IgD-negative memory B cell (primary cell): ENCODE measurements at regions not wholly inside any gene's neighbourhood (a gene's known extent, or its start where the extent isn't known, plus 50 kb on each side); places are given as distances from the start of the nearest gene placed in this dataset.
A peak's percentile ranks its signal among the peaks of the same experiment; 100 is the strongest.

ENCODE experiments used
- H3K27ac Mint-ChIP-seq, 3 donors: one replicate each; pipeline ENCODE4 v1.8.0; 2020 to 2022; ENCODE audit warnings: mild to moderate bottlenecking in 3 of 3, mixed read lengths in 3 of 3, moderate library complexity in 1 of 3
- H3K27me3 Mint-ChIP-seq: one replicate; pipeline ENCODE4 v1.8.0; 2021; ENCODE audit warnings: mixed read lengths
- H3K36me3 Mint-ChIP-seq: one replicate; pipeline ENCODE4 v1.8.0; 2020; ENCODE audit warnings: mild to moderate bottlenecking, mixed read lengths
- H3K4me1 Mint-ChIP-seq, 3 donors: one replicate each; pipeline ENCODE4 v1.8.0; 2020 to 2022; ENCODE audit warnings: mixed read lengths in 3 of 3, mild to moderate bottlenecking in 1 of 3
- H3K4me3 Mint-ChIP-seq, 4 donors: one replicate each; pipeline ENCODE4 v1.8.0; 2020 to 2022; ENCODE audit warnings: mild to moderate bottlenecking in 4 of 4, mixed read lengths in 4 of 4, moderate library complexity in 3 of 4
- H3K9me3 Mint-ChIP-seq, 3 donors: one replicate each; pipeline ENCODE4 v1.8.0; 2020 to 2021; ENCODE audit warnings: mixed read lengths in 3 of 3, mild to moderate bottlenecking in 1 of 3

DNA sequence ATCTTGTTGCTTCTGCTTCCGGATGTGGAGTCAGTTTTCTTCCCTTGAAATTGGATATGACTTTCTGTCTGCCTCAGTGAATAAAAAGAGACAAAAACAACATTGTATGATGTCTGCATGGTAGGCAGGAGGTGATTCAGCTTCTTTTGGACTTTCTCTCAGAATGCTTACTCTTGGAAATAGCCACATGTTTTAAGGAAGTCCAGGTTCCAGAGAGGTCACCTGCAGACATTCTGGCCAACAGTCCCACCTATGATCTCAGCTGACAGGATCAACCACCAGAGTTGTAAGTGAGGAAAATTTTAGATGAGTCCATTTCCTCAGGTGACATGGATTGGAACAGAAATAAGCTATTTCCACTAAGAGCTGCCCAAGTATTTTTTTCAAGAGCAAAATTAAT is 508.7 kb upstream of the FAM98A start:
- Mint-ChIP-seq H3K27ac (no peak overlapping the region), H3K9me3 (no peaks in the 10 kb centered on the region), H3K27me3 (no peaks in the 10 kb centered on the region), H3K4me1 (no peaks in the 10 kb centered on the region), H3K4me3 (no peak overlapping the region), H3K36me3 (no peaks in the 10 kb centered on the region)

DNA sequence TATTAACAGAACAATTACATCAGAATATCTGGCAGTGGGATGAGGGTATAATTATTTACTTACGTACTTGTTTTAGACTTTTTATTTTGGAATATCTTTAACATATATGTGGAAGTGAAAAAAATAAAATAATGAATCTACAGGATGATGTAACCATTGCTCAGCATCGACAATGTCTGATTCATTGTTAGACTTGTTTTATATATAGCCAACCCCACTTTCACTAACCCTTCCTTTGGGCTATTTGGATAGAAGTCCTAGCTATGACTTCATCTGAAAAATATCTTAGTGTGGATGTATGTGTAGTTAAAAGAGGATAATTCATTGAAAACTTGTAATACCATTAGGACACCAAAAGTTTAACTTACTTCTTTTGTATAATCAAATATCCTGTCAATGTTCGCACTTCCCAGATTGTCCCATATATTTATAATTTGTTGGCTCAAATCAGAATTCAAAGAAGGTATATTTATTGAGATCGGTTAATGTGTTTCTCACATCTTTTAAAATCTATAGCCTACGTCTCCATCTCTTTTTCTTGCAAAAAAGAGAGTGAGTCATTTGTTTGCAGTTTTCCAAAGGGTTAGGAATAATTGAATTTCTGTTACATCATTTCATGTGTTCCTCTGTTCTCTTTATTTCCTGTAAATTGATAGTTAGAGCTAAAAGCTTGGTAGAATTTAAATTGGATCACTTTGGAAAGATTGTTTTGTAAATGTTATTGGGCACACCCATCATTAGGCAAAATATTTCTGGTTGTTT is 506.1 kb upstream of the FAM98A start:
- no peaks in the 10 kb centered on the region for H3K27me3 Mint-ChIP-seq
- no peak overlapping the region for H3K4me3 Mint-ChIP-seq
- no peaks in the 10 kb centered on the region for H3K36me3 Mint-ChIP-seq
- H3K27ac Mint-ChIP-seq, result no peak overlapping the region
- H3K9me3 Mint-ChIP-seq, result no peaks in the 10 kb centered on the region
- no peaks in the 10 kb centered on the region for H3K4me1 Mint-ChIP-seq

DNA sequence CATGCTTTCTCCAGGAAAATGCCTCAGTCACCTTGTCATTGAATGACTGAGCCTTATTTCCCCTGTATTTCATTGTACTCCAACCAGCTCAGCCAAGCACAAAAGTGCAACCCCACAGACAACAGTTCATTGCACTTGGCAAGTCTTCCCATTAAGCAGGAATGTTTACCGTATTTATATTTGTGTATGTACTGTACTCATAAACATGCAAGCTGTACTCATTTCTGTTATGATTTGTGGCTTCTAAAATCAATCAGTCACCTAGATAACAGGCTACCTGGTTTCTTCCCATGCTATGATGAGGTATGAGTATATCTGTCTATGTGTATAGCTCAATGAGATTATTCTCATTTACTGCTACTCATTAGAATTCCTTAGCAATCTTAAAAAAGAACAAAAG is 505.5 kb upstream of the FAM98A start:
- Mint-ChIP-seq H3K4me3 (no peak overlapping the region), H3K36me3 (no peaks in the 10 kb centered on the region)

DNA sequence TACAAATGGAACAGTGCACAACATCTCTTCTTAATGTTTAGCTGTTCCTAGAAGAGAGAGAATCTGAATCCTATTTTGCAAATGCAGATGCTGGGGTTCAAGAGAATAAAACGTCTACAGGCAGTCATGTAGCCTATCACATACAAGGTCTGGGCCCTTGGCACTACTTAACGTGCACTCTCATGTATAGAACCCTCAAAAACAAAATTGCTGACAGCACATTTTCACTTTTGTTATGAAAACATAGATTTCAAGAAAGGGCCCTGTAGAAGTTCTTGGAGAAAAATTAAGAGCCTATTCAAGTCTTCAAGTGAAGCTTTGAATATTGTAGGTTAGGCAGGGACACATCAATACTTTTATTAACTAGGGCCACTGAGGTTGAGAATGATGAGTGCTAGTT is 504.3 kb upstream of the FAM98A start:
- H3K4me1 Mint-ChIP-seq, result no peaks in the 10 kb centered on the region

More for the DNA sequence above, 505.5 kb upstream of the FAM98A start:
- no peak overlapping the region for H3K27ac Mint-ChIP-seq
- H3K27me3 Mint-ChIP-seq, result no peaks in the 10 kb centered on the region
- H3K9me3 Mint-ChIP-seq, result no peaks in the 10 kb centered on the region
- H3K4me1 Mint-ChIP-seq, result no peaks in the 10 kb centered on the region

DNA sequence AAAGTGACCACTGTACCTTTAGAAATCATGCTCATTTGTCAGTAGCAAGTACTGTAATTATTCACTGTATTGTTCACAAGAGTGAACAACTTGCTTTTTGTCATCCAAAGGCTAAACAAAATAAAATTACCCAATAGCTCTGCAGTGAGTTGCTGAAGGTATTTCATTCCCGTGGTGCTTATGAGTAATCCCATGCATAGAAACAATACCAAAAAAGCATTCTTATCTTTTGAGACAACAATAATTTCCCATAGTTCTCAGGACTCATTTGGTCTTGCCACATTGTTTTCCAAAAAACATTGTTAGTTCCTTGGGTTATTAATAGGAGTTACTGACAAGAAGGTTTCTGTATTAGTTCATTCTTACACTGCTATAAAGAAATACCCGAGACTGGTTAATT is 503.2 kb upstream of the FAM98A start:
- Mint-ChIP-seq H3K27me3 (no peaks in the 10 kb centered on the region), H3K4me1 (no peaks in the 10 kb centered on the region), H3K4me3 (no peak overlapping the region), H3K27ac (no peak overlapping the region), H3K9me3 (no peaks in the 10 kb centered on the region), H3K36me3 (no peaks in the 10 kb centered on the region)

More for the DNA sequence above, 504.3 kb upstream of the FAM98A start:
- Mint-ChIP-seq H3K27me3 (no peaks in the 10 kb centered on the region), H3K9me3 (no peaks in the 10 kb centered on the region), H3K36me3 (no peaks in the 10 kb centered on the region), H3K4me3 (no peak overlapping the region), H3K27ac (no peak overlapping the region)

DNA sequence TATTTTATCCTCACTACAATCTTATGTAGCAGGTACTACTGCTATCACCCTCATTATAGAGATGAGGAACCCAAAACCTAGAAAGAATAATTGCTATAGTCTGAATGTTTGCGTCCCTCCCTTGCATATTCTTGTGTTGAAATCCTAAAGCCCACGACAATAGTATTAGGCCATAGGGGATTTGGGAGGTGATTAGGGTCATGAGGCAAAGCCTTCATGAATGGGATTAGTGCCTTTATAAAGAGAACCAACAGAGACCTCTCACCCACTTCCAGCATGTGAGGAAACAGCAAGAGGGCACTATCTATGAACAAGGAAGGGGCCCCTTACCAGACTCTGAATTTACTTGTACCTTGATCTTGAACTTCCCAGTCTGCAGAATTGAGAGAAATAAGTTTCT is 500.3 kb upstream of the FAM98A start:
- H3K27ac Mint-ChIP-seq, result no peak overlapping the region
- peaks cover 0 to under 1% (median 0%) of the 10 kb centered on the region in 3 donors for H3K4me1 Mint-ChIP-seq
- H3K36me3 Mint-ChIP-seq, result no peaks in the 10 kb centered on the region
- H3K4me3 Mint-ChIP-seq, result no peak overlapping the region
- H3K9me3 Mint-ChIP-seq, result no peaks in the 10 kb centered on the region
- H3K27me3 Mint-ChIP-seq, result no peaks in the 10 kb centered on the region

DNA sequence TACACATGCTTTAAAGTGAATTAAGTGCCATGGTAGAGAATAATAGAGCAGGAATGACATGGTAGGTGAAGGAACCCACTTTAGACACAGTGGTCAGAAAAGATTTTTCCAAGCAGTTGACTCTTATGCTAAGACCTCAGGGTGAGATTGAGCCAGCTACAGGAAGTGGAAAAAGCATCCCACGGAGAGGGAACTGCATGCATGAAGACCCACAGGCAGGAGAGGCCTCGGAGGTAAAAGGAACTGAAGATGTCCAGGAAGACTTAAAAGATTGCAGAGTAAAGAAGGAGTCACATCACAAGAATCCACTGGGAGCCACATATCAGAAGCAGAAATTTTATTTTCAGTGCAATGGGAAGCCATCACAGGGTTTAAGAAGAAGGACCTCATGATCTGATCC is 499.2 kb upstream of the FAM98A start:
- H3K36me3 Mint-ChIP-seq, result no peaks in the 10 kb centered on the region

DNA sequence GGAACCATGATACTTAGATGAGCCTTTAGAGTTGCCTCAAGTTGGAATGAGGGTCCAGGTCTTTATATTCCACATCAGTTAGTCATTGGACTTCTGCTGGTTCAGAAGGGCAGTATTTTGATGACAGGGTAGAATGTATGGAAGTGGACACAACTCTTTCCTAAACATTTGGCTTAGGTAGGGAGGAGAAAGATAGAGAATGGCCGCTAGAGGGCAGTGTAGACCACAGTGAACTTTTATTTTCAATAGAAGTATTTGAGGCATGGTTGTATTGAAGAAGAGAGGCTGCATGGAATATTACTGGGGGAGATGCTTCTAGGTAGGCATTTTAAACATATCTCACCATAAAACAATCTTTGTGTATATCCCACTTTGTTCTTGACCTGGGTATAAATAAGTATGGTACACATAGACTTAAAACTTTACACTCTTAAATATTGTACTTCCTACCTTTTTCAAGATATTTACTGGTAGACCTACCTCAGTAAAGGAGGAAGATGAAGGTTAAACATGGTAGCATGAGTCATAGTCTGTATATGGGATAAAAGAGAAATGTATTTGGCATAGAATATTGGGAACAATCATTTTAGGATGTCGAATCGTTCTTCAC is 497.6 kb upstream of the FAM98A start:
- Mint-ChIP-seq H3K4me3 (no peak overlapping the region), H3K36me3 (no peaks in the 10 kb centered on the region)

More for the DNA sequence above, 499.2 kb upstream of the FAM98A start:
- Mint-ChIP-seq H3K27ac (no peak overlapping the region), H3K9me3 (no peaks in the 10 kb centered on the region), H3K4me3 (no peak overlapping the region), H3K4me1 (peaks cover 0 to 6% (median 0%) of the 10 kb centered on the region in 3 donors), H3K27me3 (no peaks in the 10 kb centered on the region)

DNA sequence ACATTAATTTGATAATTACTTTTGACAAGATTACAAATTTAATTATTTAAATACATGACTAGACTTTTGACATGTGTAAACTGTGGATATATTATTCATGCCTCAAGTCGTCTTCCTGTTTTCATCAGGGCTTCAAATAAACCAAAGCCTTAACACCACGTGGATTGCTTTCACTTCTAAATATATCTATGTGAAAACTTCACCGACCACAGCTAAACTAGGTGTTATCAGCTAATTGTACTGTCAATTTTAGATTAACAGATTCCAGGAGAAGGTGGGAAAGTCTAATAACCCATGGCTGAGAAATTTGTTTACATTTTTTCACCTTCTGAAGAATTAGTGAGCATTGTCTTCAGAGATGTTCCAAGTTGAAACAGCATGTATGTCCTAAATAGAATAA is 494.7 kb upstream of the FAM98A start:
- no peak overlapping the region for H3K27ac Mint-ChIP-seq
- peaks cover 0 to 6% (median 0%) of the 10 kb centered on the region in 3 donors for H3K4me1 Mint-ChIP-seq
- H3K9me3 Mint-ChIP-seq, result no peaks in the 10 kb centered on the region
- no peaks in the 10 kb centered on the region for H3K27me3 Mint-ChIP-seq
- H3K4me3 Mint-ChIP-seq, result no peak overlapping the region
- H3K36me3 Mint-ChIP-seq, result no peaks in the 10 kb centered on the region

More for the DNA sequence above, 497.6 kb upstream of the FAM98A start:
- Mint-ChIP-seq H3K4me1 (peaks cover 0 to 6% (median 0%) of the 10 kb centered on the region in 3 donors), H3K27ac (peak overlapping the region in 1 of 3 donors; percentile 50), H3K9me3 (no peaks in the 10 kb centered on the region), H3K27me3 (no peaks in the 10 kb centered on the region)

DNA sequence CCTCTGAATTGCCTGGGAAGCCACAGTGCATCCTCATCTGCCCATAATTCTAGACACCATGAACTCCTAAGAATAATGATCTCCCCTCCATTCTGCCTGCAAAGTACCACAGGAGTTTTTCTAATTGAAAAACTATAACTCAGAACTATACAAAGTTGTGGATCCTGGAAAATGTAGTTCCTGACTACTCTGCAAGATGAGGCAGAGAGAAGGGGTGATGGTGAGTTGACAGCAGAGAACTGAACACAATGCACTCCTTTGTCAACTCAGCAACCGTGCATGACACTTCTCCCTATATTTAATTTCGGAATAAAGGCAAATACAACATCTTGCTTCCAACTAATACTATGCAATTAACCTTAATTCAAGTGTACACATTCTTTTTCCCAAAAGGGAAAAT is 471.1 kb upstream of the FAM98A start:
- no peak overlapping the region for H3K27ac Mint-ChIP-seq
- H3K9me3 Mint-ChIP-seq, result peaks cover 0 to 7% (median 0%) of the 10 kb centered on the region in 3 donors
- H3K4me1 Mint-ChIP-seq, result no peaks in the 10 kb centered on the region
- no peaks in the 10 kb centered on the region for H3K27me3 Mint-ChIP-seq
- H3K4me3 Mint-ChIP-seq, result no peak overlapping the region
- H3K36me3 Mint-ChIP-seq, result no peaks in the 10 kb centered on the region

DNA sequence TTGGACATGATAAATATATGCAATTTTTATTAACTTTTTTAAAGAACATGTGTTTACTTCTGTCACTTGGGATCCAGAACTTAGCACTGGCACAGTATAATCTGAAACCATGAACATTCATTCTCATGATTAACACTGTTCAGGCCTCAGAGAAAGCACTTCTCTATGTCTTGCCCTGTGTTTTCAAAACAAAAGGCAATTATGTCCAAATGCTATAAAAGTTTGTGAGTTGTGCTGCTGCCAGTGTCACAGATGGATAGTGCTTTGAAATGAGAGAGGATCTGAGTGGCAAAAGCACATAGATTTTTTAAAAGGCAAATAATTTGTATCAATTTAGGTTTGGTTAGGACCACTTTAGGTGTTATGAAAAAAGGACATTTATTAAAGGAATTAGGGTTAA is 470.5 kb upstream of the FAM98A start:
- H3K36me3 Mint-ChIP-seq, result no peaks in the 10 kb centered on the region
- H3K4me1 Mint-ChIP-seq, result no peaks in the 10 kb centered on the region
- peaks cover 0 to 7% (median 0%) of the 10 kb centered on the region in 3 donors for H3K9me3 Mint-ChIP-seq
- H3K27ac Mint-ChIP-seq, result no peak overlapping the region
- H3K27me3 Mint-ChIP-seq, result no peaks in the 10 kb centered on the region
- no peak overlapping the region for H3K4me3 Mint-ChIP-seq

DNA sequence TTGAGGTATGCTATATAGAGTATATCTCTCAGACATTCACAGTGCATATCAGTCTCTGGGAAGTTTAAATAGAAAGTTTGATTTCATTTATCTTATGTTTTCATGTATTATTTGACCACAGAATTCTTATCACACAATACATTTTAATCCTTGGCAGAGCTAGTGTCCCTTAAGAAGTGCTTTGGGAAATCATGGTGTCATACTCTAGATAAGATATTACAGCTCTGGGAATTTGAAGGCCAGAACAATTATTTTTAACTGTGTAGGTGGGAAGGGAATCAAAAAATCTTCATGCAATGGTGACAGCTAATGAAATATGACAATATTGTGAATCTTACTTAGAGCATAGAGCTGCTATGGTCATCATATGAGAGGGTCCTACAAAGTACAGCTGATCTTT is 451.3 kb upstream of the FAM98A start:
- H3K27ac Mint-ChIP-seq, result no peak overlapping the region
- H3K27me3 Mint-ChIP-seq, result no peaks in the 10 kb centered on the region
- no peak overlapping the region for H3K4me3 Mint-ChIP-seq
- H3K4me1 Mint-ChIP-seq, result no peaks in the 10 kb centered on the region
- peaks cover 0 to 6% (median 5%) of the 10 kb centered on the region in 3 donors for H3K9me3 Mint-ChIP-seq
- no peaks in the 10 kb centered on the region for H3K36me3 Mint-ChIP-seq

DNA sequence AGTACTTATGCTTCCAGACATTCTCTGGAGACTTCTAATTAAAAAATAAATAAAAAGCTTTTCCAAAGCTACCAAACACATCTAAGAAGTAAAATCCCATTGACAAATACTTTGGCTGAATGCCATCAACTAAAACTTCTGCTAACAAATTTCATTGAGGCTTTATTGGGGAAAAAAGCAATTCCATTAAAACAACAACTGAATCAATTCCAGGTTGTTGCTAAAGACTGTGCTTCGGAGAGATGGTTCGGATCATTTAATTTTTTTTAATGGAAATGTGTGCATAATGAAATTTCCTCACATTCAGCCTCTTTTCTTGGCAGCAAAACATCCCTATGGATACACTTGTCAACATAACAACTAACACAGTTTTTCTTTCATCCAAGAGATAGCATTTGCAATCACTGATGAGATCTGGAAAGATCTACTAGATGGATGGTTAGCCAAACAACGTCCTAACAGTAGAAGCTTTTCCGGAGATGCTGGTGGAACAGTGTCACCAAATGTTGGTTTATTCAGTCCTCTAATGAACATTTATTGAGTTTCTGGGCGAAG is 446.1 kb upstream of the FAM98A start:
- no peaks in the 10 kb centered on the region for H3K36me3 Mint-ChIP-seq
- no peaks in the 10 kb centered on the region for H3K4me1 Mint-ChIP-seq

DNA sequence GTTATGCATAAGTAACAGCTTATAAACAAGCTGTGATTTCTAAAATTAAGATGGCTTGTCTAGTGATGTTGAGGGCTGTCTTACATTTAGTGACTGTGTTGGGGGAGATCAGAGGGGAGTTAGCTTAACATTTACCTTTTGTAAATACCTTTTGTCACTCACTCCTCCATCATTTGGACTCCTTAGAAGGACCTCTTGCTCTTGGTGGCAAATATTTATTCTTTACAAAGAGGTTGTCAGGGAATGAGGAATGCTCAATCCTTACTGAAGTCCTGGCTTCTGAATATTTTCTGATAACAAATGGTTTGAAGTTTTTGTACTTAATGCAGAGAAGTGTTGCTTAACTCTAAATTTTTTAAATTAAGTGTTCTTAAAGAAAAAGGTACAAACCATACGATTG is 438.8 kb upstream of the FAM98A start:
- H3K4me1 Mint-ChIP-seq, result no peaks in the 10 kb centered on the region
- no peak overlapping the region for H3K27ac Mint-ChIP-seq
- H3K27me3 Mint-ChIP-seq, result no peaks in the 10 kb centered on the region
- H3K9me3 Mint-ChIP-seq, result no peaks in the 10 kb centered on the region
- no peaks in the 10 kb centered on the region for H3K36me3 Mint-ChIP-seq
- no peak overlapping the region for H3K4me3 Mint-ChIP-seq

More for the DNA sequence above, 446.1 kb upstream of the FAM98A start:
- Mint-ChIP-seq H3K27me3 (no peaks in the 10 kb centered on the region), H3K4me3 (no peak overlapping the region), H3K9me3 (no peaks in the 10 kb centered on the region), H3K27ac (no peak overlapping the region)

DNA sequence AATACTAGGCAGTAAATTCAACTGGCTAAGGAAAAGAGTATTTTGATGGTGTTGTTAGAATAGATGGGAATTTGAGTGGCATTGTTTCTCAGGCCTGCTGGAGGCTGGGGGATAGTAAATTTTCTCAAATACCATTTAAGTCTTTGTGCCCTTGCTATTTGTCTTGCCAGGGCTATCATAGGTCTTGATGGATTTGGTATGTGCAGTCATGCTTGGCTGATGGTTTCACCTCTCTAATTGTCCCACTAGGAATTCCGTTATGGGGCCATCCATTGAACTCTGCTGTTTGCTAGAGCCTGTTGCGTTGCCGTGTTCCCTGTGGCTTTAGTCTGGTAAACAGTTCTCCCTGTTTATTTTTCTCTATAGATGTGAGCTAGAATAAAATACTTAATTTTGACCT is 438.1 kb upstream of the FAM98A start:
- Mint-ChIP-seq H3K27ac (no peak overlapping the region), H3K4me3 (no peak overlapping the region), H3K27me3 (no peaks in the 10 kb centered on the region), H3K36me3 (no peaks in the 10 kb centered on the region), H3K4me1 (no peaks in the 10 kb centered on the region), H3K9me3 (no peaks in the 10 kb centered on the region)

DNA sequence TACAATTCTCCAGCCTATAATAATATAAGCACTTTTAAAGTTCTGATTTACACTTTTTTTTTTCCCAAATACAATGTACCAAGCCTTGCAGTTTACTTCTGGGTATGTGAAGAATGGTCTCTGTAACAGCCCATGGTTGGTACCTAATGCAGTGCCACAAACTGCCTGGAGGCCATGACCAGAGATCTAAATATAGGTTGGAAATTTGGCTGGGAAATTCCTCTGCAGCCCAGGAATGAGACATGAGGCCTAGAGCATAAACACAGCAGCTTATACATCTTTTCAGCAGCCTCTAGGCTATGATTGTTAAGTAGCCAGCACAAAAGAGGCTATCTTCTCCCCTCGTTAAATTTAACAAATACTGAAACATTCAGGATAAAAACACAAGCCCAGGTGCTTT is 432.0 kb upstream of the FAM98A start:
- no peaks in the 10 kb centered on the region for H3K36me3 Mint-ChIP-seq
- H3K9me3 Mint-ChIP-seq, result peaks cover 0 to 3% (median 3%) of the 10 kb centered on the region in 3 donors
- H3K27me3 Mint-ChIP-seq, result no peaks in the 10 kb centered on the region
- H3K4me1 Mint-ChIP-seq, result no peaks in the 10 kb centered on the region
- no peak overlapping the region for H3K27ac Mint-ChIP-seq
- H3K4me3 Mint-ChIP-seq, result no peak overlapping the region
